ENCODE measurements at regions not wholly inside any gene's neighbourhood (a gene's known extent, or its start where the extent isn't known, plus 50 kb on each side); places are given as distances from the start of the nearest gene placed in this dataset.
A peak's percentile ranks its signal among the peaks of the same experiment; 100 is the strongest.

- Histone ChIP-seq H3K9ac (no peak overlapping the region), H3K27me3 (no peaks in the 10 kb centered on the region), H3K4me3 (no peak overlapping the region), H3K4me1 (peaks cover 19% of the 10 kb centered on the region), H3F3A (ENCODE audit: low read depth) (no peaks in the 10 kb centered on the region), H3K27ac (peak overlapping the region; percentile 45), H3K9me3 (ENCODE audit: low read depth) (no peaks in the 10 kb centered on the region), H2AFZ (replicated peaks) (peak overlapping the region; percentile 46), H3K4me2 (peak overlapping the region; percentile 6), H3K36me3 (no peaks in the 10 kb centered on the region), H4K20me1 (ENCODE audit: low read depth) (no peaks in the 10 kb centered on the region), H3K79me2 (ENCODE audit: low read depth) (no peaks in the 10 kb centered on the region)
- H3K36me3 Mint-ChIP-seq, result no peaks in the 10 kb centered on the region
- peaks cover 5% of the 10 kb centered on the region for H3K9me3 Mint-ChIP-seq
- TF ChIP-seq CTCF (IDR thresholded peaks at IDR 0.05) (no peak), EZH2 (IDR thresholded peaks at IDR 0.05) (no peak), EZH2phosphoT487 (IDR thresholded peaks at IDR 0.05) (no peak)
- no peak for DNase-seq (ENCODE audit: low spot score)
- peak overlapping the region; percentile 14 for H3K27ac Mint-ChIP-seq
- H3K27me3 Mint-ChIP-seq (ENCODE audit: insufficient read depth, low read depth), result peaks cover 2% of the 10 kb centered on the region
- no peak overlapping the region for H3K4me3 Mint-ChIP-seq
- peaks cover 16% of the 10 kb centered on the region for H3K4me1 Mint-ChIP-seq
Observed at GRCh38 chr12:89281539-89281867, 70.8 kb downstream of the DUSP6 start.

GRCh38 chr12:89280833-89281538 lies 71.3 kb downstream of the DUSP6 start:
- Histone ChIP-seq H4K20me1 (ENCODE audit: low read depth) (no peaks in the 10 kb centered on the region), H2AFZ (replicated peaks) (peak overlapping the region; percentile 46), H3K27ac (peak overlapping the region; percentile 45), H3K9ac (no peak overlapping the region), H3K36me3 (no peaks in the 10 kb centered on the region), H3K27me3 (no peaks in the 10 kb centered on the region), H3K4me3 (no peak overlapping the region), H3K79me2 (ENCODE audit: low read depth) (no peaks in the 10 kb centered on the region), H3F3A (ENCODE audit: low read depth) (no peaks in the 10 kb centered on the region), H3K4me1 (peaks cover 19% of the 10 kb centered on the region), H3K4me2 (peak overlapping the region; percentile 6), H3K9me3 (ENCODE audit: low read depth) (no peaks in the 10 kb centered on the region)
- no peaks in the 10 kb centered on the region for H3K36me3 Mint-ChIP-seq
- H3K27me3 Mint-ChIP-seq (ENCODE audit: insufficient read depth, low read depth), result peaks cover 2% of the 10 kb centered on the region
- peaks cover 16% of the 10 kb centered on the region for H3K4me1 Mint-ChIP-seq
- H3K27ac Mint-ChIP-seq, result peak overlapping the region; percentile 14
- TF ChIP-seq EZH2 (IDR thresholded peaks at IDR 0.05) (no peak), EZH2phosphoT487 (IDR thresholded peaks at IDR 0.05) (no peak), CTCF (IDR thresholded peaks at IDR 0.05) (no peak)
- peak; percentile 19 for DNase-seq (ENCODE audit: low spot score)
- no peak overlapping the region for H3K4me3 Mint-ChIP-seq
- H3K9me3 Mint-ChIP-seq, result peaks cover 5% of the 10 kb centered on the region

GRCh38 chr12:89279499-89279898 lies 72.8 kb downstream of the DUSP6 start:
- no peaks in the 10 kb centered on the region for H3K79me2 ChIP-seq (ENCODE audit: low read depth)
- H3K4me1 Mint-ChIP-seq, result peaks cover 16% of the 10 kb centered on the region
- no peaks in the 10 kb centered on the region for H4K20me1 ChIP-seq (ENCODE audit: low read depth)

More at GRCh38 chr12:89279499-89279898, 72.8 kb downstream of the DUSP6 start:
- H3F3A ChIP-seq (ENCODE audit: low read depth), result no peaks in the 10 kb centered on the region
- no peak overlapping the region for H3K9ac ChIP-seq
- H3K4me3 ChIP-seq, result no peak overlapping the region
- no peak overlapping the region for H3K27ac Mint-ChIP-seq
- no peak overlapping the region for H3K4me3 Mint-ChIP-seq
- H3K4me1 ChIP-seq, result peaks cover 19% of the 10 kb centered on the region
- no peak overlapping the region for H2AFZ ChIP-seq (replicated peaks)
- no peaks in the 10 kb centered on the region for H3K9me3 ChIP-seq (ENCODE audit: low read depth)
- no peak overlapping the region for H3K27ac ChIP-seq
- H3K36me3 ChIP-seq, result no peaks in the 10 kb centered on the region
- no peaks in the 10 kb centered on the region for H3K27me3 ChIP-seq
- no peak for DNase-seq (ENCODE audit: low spot score)
- no peak overlapping the region for H3K4me2 ChIP-seq
- H3K36me3 Mint-ChIP-seq, result no peaks in the 10 kb centered on the region
- H3K9me3 Mint-ChIP-seq, result peaks cover 5% of the 10 kb centered on the region
- TF ChIP-seq EZH2phosphoT487 (IDR thresholded peaks at IDR 0.05) (no peak), EZH2 (IDR thresholded peaks at IDR 0.05) (no peak), CTCF (IDR thresholded peaks at IDR 0.05) (no peak)
- H3K27me3 Mint-ChIP-seq (ENCODE audit: insufficient read depth, low read depth), result peaks cover 2% of the 10 kb centered on the region
